Liver (tissue), 8 donors: ENCODE measurements at regions not wholly inside any gene's neighbourhood (a gene's known extent, or its start where the extent isn't known, plus 50 kb on each side); places are given as distances from the start of the nearest gene placed in this dataset.

Experiments
- DNase-seq: peaks from one replicate; pipeline ENCODE4 v3.0.0-alpha.2; 2017; ENCODE audit warnings: low spot score
- H3K27ac ChIP-seq, 2 donors: one replicate each; pipeline ENCODE4 v1.7.0; 2013; ENCODE audit warnings: inconsistent platforms in 2 of 2, low read length in 2 of 2, control low read depth in 1 of 2, low read depth in 1 of 2, mild to moderate bottlenecking in 1 of 2
- H3K27me3 ChIP-seq, 4 donors: one replicate each; pipeline versions ENCODE4 v1.6.1 to v1.7.0; 2013; ENCODE audit warnings: low read length in 3 of 4, inconsistent platforms in 1 of 4, mild to moderate bottlenecking in 1 of 4, moderate library complexity in 1 of 4; ENCODE audit not compliant: control insufficient read depth in 4 of 4, insufficient read depth in 4 of 4
- H3K36me3 ChIP-seq, 4 donors: one replicate each; pipeline versions ENCODE4 v1.6.1 to v1.7.0; 2013; ENCODE audit warnings: low read length in 3 of 4, mild to moderate bottlenecking in 3 of 4, low read depth in 1 of 4, moderate library complexity in 1 of 4; ENCODE audit not compliant: control insufficient read depth in 4 of 4, insufficient read depth in 3 of 4
- H3K4me1 ChIP-seq, 4 donors: one replicate each; pipeline versions ENCODE4 v1.6.1 to v1.7.0; 2013; ENCODE audit warnings: low read length in 3 of 4, mild to moderate bottlenecking in 3 of 4, moderate library complexity in 1 of 4; ENCODE audit not compliant: control insufficient read depth in 4 of 4, insufficient read depth in 4 of 4
- H3K4me3 ChIP-seq, 3 donors: one replicate each; pipeline versions ENCODE4 v1.6.1 to v1.7.0; 2013; ENCODE audit warnings: low read length in 3 of 3, control low read depth in 1 of 3, low read depth in 1 of 3, mild to moderate bottlenecking in 1 of 3
- H3K9ac ChIP-seq, 2 donors: one replicate each; pipeline ENCODE4 v1.7.0; 2013; ENCODE audit warnings: low read length in 2 of 2, mild to moderate bottlenecking in 2 of 2, moderate library complexity in 2 of 2, control low read depth in 1 of 2, low read depth in 1 of 2
- H3K9me3 ChIP-seq, 4 donors: one replicate each; pipeline versions ENCODE4 v1.6.1 to v1.7.0; 2013; ENCODE audit warnings: low read length in 3 of 4; ENCODE audit not compliant: control insufficient read depth in 4 of 4
- ATF3 ChIP-seq: IDR thresholded peaks from 2 replicates; pipeline ENCODE4 v1.6.1; 2016; ENCODE audit warnings: antibody characterized with exemption
- EGR1 ChIP-seq, 2 donors: IDR thresholded peaks; 2 replicates each; pipeline ENCODE4 v1.6.1; 2016 to 2018; ENCODE audit warnings: antibody characterized with exemption in 2 of 2, low read depth in 2 of 2
- FOXA1 ChIP-seq: IDR thresholded peaks from 2 replicates; pipeline ENCODE4 v1.6.1; 2016; ENCODE audit warnings: antibody characterized with exemption
- FOXA2 ChIP-seq: IDR thresholded peaks from 2 replicates; pipeline ENCODE4 v1.6.1; 2016; ENCODE audit warnings: antibody characterized with exemption
- GABPA ChIP-seq, 2 donors: IDR thresholded peaks in 1 of 2; conservative IDR thresholded peaks in 1 of 2; 2 replicates each; pipeline ENCODE4 v1.6.1; 2016; ENCODE audit warnings: antibody characterized with exemption in 2 of 2, mild to moderate bottlenecking in 1 of 2, moderate library complexity in 1 of 2
- HNF4A ChIP-seq, 2 donors: conservative IDR thresholded peaks; 2 replicates each; pipeline ENCODE4 v1.6.1; 2016; ENCODE audit warnings: antibody characterized with exemption in 2 of 2, mild to moderate bottlenecking in 2 of 2
- HNF4G ChIP-seq: IDR thresholded peaks from 2 replicates; pipeline ENCODE4 v1.6.1; 2016; ENCODE audit warnings: antibody characterized with exemption
- JUND ChIP-seq, 2 donors: IDR thresholded peaks; 2 replicates each; pipeline ENCODE4 v1.6.1; 2016; ENCODE audit warnings: antibody characterized with exemption in 2 of 2
- MAX ChIP-seq: IDR thresholded peaks from 2 replicates; pipeline ENCODE4 v1.6.1; 2016; ENCODE audit warnings: antibody characterized with exemption
- NR2F2 ChIP-seq: IDR thresholded peaks from 2 replicates; pipeline ENCODE4 v1.6.1; 2016; ENCODE audit warnings: antibody characterized with exemption
- RAD21 ChIP-seq, 2 donors: IDR thresholded peaks; 2 replicates each; pipeline ENCODE4 v1.6.1; 2016; ENCODE audit warnings: antibody characterized with exemption in 2 of 2, mild to moderate bottlenecking in 2 of 2
- RXRA ChIP-seq, 2 donors: IDR thresholded peaks; 2 replicates each; pipeline ENCODE4 v1.6.1; 2017 to 2018; ENCODE audit warnings: antibody characterized with exemption in 2 of 2, mild to moderate bottlenecking in 1 of 2
- SP1 ChIP-seq: IDR thresholded peaks from 2 replicates; pipeline ENCODE4 v1.6.1; 2018; ENCODE audit warnings: antibody characterized with exemption, mild to moderate bottlenecking
- TAF1 ChIP-seq: conservative IDR thresholded peaks from 2 replicates; pipeline ENCODE4 v1.6.1; 2016; ENCODE audit warnings: antibody characterized with exemption, mild to moderate bottlenecking
- YY1 ChIP-seq: IDR thresholded peaks from 2 replicates; pipeline ENCODE4 v1.6.1; 2016; ENCODE audit warnings: antibody characterized with exemption, mild to moderate bottlenecking
- ZBTB33 ChIP-seq: IDR thresholded peaks from 2 replicates; pipeline ENCODE4 v1.6.1; 2016; ENCODE audit warnings: antibody characterized with exemption
- WGBS: extraction: QIAGEN DNeasy Blood & Tissue Kit; methylation state at CpG from one replicate; pipeline ENCODE4 v1.1.7; 2013; 5-methylcytosine and 5-hydroxymethylcytosine counted together
- TF ChIP-seq, protein P1 (sequence below): IDR thresholded peaks from 2 replicates; pipeline ENCODE4 v1.6.1; 2016; ENCODE audit warnings: antibody characterized with exemption, mild to moderate bottlenecking
- TF ChIP-seq, protein P2 (sequence below): fragments of 150-350 bp; IDR thresholded peaks from 2 replicates; pipeline ENCODE4 v1.5.1; 2017; ENCODE audit warnings: improper control_type of control experiment, low read depth, low read length; ENCODE audit not compliant: missing input control
- donor health status: healthy.
- donor health status: healthy.
- donor health status: healthy.
- donor health status: healthy.
- donor health status: healthy.

DNA sequence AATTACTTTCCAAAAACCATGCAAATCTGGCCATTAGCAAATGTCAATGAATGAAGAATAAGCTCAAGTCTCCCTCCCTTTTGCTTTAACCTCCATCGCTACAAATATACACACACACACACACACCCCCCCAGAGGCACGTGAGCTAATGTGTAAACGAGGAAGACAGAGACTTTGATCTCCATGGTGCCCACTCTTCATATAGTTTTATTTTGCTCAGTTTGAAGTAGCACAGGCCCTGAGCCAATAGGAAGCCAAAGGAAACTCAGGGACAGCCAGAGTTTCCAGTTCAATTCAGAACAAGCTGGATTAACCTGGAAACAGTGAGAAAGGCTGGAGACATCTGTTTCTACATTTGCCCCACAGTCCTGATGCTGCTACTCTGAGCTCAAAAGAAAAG lies 248.4 kb upstream of the MEIS1 start:
- no peak for DNase-seq
- H3K4me1 ChIP-seq, result no peaks in the 10 kb centered on the region
- no peaks in the 10 kb centered on the region for H3K9me3 ChIP-seq
- H3K27me3 ChIP-seq, result no peaks in the 10 kb centered on the region
- H3K9ac ChIP-seq, result no peak overlapping the region
- H3K36me3 ChIP-seq, result no peaks in the 10 kb centered on the region
- WGBS, result 52% methylated on average over 3 of the region's 3 CpGs
- TF ChIP-seq MAX (no peak), FOXA1 (no peak), SP1 (no peak), RAD21 (IDR thresholded peaks at IDR 0.05) (no peak), NR2F2 (no peak), ZBTB33 (no peak), YY1 (no peak), RXRA (IDR thresholded peaks at IDR 0.05) (no peak)
- TF ChIP-seq, protein P1, sequence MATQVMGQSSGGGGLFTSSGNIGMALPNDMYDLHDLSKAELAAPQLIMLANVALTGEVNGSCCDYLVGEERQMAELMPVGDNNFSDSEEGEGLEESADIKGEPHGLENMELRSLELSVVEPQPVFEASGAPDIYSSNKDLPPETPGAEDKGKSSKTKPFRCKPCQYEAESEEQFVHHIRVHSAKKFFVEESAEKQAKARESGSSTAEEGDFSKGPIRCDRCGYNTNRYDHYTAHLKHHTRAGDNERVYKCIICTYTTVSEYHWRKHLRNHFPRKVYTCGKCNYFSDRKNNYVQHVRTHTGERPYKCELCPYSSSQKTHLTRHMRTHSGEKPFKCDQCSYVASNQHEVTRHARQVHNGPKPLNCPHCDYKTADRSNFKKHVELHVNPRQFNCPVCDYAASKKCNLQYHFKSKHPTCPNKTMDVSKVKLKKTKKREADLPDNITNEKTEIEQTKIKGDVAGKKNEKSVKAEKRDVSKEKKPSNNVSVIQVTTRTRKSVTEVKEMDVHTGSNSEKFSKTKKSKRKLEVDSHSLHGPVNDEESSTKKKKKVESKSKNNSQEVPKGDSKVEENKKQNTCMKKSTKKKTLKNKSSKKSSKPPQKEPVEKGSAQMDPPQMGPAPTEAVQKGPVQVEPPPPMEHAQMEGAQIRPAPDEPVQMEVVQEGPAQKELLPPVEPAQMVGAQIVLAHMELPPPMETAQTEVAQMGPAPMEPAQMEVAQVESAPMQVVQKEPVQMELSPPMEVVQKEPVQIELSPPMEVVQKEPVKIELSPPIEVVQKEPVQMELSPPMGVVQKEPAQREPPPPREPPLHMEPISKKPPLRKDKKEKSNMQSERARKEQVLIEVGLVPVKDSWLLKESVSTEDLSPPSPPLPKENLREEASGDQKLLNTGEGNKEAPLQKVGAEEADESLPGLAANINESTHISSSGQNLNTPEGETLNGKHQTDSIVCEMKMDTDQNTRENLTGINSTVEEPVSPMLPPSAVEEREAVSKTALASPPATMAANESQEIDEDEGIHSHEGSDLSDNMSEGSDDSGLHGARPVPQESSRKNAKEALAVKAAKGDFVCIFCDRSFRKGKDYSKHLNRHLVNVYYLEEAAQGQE, result no peak
- no peak overlapping the region for H3K27ac ChIP-seq
- H3K4me3 ChIP-seq, result no peak overlapping the region

DNA sequence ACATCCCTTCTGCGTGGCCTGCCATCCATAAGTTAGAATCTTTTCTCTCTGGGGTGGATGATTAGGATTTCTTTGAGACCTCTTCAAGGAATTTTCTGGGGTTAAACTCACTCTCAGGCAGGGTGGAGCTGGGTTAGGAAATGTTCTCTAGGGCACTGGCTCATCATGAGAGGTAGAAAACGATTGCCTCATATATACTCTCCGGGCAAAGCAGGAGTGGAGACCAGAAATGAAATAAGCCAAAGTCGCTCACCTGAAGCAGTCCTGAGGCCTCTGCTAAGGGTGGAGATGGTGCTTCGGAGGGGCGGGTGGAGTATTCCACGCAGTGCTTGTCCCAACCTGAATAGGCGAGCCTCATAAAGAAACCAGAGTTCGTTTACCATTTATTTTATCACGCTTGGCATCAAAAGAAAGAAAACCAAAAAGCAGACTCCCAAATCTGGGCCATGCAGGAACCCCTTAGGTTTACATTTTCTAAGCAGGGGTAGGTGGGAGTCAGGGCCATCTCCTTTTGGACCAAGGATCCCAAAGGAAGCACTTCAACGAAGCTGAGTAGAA lies 249.3 kb upstream of the MEIS1 start:
- H3K9ac ChIP-seq, result no peak overlapping the region
- TF ChIP-seq FOXA2 (no peak), FOXA1 (no peak), SP1 (no peak), HNF4G (no peak), MAX (no peak), NR2F2 (no peak), GABPA (IDR thresholded peaks at IDR 0.05 in 1 of 2, conservative IDR thresholded peaks at IDR 0.05 in 1 of 2) (no peak), JUND (IDR thresholded peaks at IDR 0.05) (no peak), TAF1 (no peak), EGR1 (IDR thresholded peaks at IDR 0.05; ENCODE audit: low read depth in 2 of 2) (no peak), ZBTB33 (no peak), ATF3 (no peak), RAD21 (IDR thresholded peaks at IDR 0.05) (no peak), RXRA (IDR thresholded peaks at IDR 0.05) (no peak), YY1 (no peak), HNF4A (conservative IDR thresholded peaks at IDR 0.05) (no peak)
- TF ChIP-seq, protein P1, result no peak
- TF ChIP-seq, protein P2, sequence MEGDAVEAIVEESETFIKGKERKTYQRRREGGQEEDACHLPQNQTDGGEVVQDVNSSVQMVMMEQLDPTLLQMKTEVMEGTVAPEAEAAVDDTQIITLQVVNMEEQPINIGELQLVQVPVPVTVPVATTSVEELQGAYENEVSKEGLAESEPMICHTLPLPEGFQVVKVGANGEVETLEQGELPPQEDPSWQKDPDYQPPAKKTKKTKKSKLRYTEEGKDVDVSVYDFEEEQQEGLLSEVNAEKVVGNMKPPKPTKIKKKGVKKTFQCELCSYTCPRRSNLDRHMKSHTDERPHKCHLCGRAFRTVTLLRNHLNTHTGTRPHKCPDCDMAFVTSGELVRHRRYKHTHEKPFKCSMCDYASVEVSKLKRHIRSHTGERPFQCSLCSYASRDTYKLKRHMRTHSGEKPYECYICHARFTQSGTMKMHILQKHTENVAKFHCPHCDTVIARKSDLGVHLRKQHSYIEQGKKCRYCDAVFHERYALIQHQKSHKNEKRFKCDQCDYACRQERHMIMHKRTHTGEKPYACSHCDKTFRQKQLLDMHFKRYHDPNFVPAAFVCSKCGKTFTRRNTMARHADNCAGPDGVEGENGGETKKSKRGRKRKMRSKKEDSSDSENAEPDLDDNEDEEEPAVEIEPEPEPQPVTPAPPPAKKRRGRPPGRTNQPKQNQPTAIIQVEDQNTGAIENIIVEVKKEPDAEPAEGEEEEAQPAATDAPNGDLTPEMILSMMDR, result no peak
- no peaks in the 10 kb centered on the region for H3K9me3 ChIP-seq
- no peaks in the 10 kb centered on the region for H3K4me1 ChIP-seq
- no peak overlapping the region for H3K27ac ChIP-seq
- H3K36me3 ChIP-seq, result no peaks in the 10 kb centered on the region
- 85% methylated on average over 11 of the region's 11 CpGs for WGBS
- H3K27me3 ChIP-seq, result no peaks in the 10 kb centered on the region
- no peak overlapping the region for H3K4me3 ChIP-seq
- DNase-seq, result no peak
